GM23338 (cell line): ENCODE measurements at regions not wholly inside any gene's neighbourhood (a gene's known extent, or its start where the extent isn't known, plus 50 kb on each side); places are given as distances from the start of the nearest gene placed in this dataset.

Experiments
- CTCF ChIP-seq, 2 experiments: fragments of 200-600 bp in 1 of 2; sonication (generic) in 1 of 2; conservative IDR thresholded peaks; 2 replicates each; pipeline versions ENCODE4 v1.5.1 to v1.6.1; 2016 to 2017; ENCODE audit warnings: antibody characterized with exemption in 2 of 2, low read depth in 2 of 2, mild to moderate bottlenecking in 2 of 2, moderate library complexity in 1 of 2
- ETS1 ChIP-seq: IDR thresholded peaks from 2 replicates; pipeline ENCODE4 v1.6.1; 2016; ENCODE audit warnings: antibody characterized with exemption
- EZH2 ChIP-seq: fragments of 200-600 bp; sonication (generic); IDR thresholded peaks from one replicate; pipeline ENCODE4 v1.8.0; 2017; ENCODE audit warnings: antibody characterized with exemption, mild to moderate bottlenecking, low read depth; ENCODE audit not compliant: unreplicated experiment
- EZH2phosphoT487 ChIP-seq: fragments of 200-600 bp; sonication (generic); IDR thresholded peaks from one replicate; pipeline ENCODE4 v1.8.1; 2018; ENCODE audit warnings: antibody characterized with exemption; ENCODE audit not compliant: unreplicated experiment
- POLR2AphosphoS5 ChIP-seq: IDR thresholded peaks from 2 replicates; pipeline ENCODE4 v1.6.1; 2016; ENCODE audit warnings: antibody characterized with exemption, low read depth

DNA sequence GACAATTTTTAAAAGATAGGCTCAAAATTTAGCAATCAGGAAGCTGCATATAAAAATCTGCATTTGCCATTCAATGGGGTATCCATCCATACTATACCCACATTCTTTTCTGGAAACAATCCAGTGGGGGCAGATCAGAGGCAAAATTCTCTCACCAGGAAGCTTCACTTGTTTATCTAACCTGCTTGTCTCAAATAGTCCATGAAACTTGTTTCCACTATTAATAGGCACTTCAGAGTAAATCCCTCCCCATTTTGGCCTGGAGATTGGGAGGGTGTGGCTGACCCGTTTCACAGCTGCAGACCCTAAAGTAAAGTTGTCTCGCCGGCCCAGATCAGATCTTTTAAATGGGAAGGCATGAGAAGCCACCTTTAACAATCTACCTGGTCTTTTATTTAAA, 139.4 kb upstream of the CPNE8 start:
- no peak for TF ChIP-seq EZH2
- TF ChIP-seq CTCF (conservative IDR thresholded peaks at IDR 0.05; ENCODE audit: low read depth in 2 of 2) = no peak
- TF ChIP-seq POLR2AphosphoS5 = no peak
- TF ChIP-seq EZH2phosphoT487 = no peak
- TF ChIP-seq ETS1 = no peak
